Liver (tissue), 8 donors: ENCODE measurements at regions not wholly inside any gene's neighbourhood (a gene's known extent, or its start where the extent isn't known, plus 50 kb on each side); places are given as distances from the start of the nearest gene placed in this dataset.

Experiments used
- DNase-seq: peaks from one replicate; pipeline ENCODE4 v3.0.0-alpha.2; 2017; ENCODE audit warnings: low spot score
- H3K27ac ChIP-seq, 2 donors: one replicate each; pipeline ENCODE4 v1.7.0; 2013; ENCODE audit warnings: inconsistent platforms in 2 of 2, low read length in 2 of 2, control low read depth in 1 of 2, low read depth in 1 of 2, mild to moderate bottlenecking in 1 of 2
- H3K27me3 ChIP-seq, 4 donors: one replicate each; pipeline versions ENCODE4 v1.6.1 to v1.7.0; 2013; ENCODE audit warnings: low read length in 3 of 4, inconsistent platforms in 1 of 4, mild to moderate bottlenecking in 1 of 4, moderate library complexity in 1 of 4; ENCODE audit not compliant: control insufficient read depth in 4 of 4, insufficient read depth in 4 of 4
- H3K36me3 ChIP-seq, 4 donors: one replicate each; pipeline versions ENCODE4 v1.6.1 to v1.7.0; 2013; ENCODE audit warnings: low read length in 3 of 4, mild to moderate bottlenecking in 3 of 4, low read depth in 1 of 4, moderate library complexity in 1 of 4; ENCODE audit not compliant: control insufficient read depth in 4 of 4, insufficient read depth in 3 of 4
- H3K4me1 ChIP-seq, 4 donors: one replicate each; pipeline versions ENCODE4 v1.6.1 to v1.7.0; 2013; ENCODE audit warnings: low read length in 3 of 4, mild to moderate bottlenecking in 3 of 4, moderate library complexity in 1 of 4; ENCODE audit not compliant: control insufficient read depth in 4 of 4, insufficient read depth in 4 of 4
- H3K4me3 ChIP-seq, 3 donors: one replicate each; pipeline versions ENCODE4 v1.6.1 to v1.7.0; 2013; ENCODE audit warnings: low read length in 3 of 3, control low read depth in 1 of 3, low read depth in 1 of 3, mild to moderate bottlenecking in 1 of 3
- H3K9ac ChIP-seq, 2 donors: one replicate each; pipeline ENCODE4 v1.7.0; 2013; ENCODE audit warnings: low read length in 2 of 2, mild to moderate bottlenecking in 2 of 2, moderate library complexity in 2 of 2, control low read depth in 1 of 2, low read depth in 1 of 2
- H3K9me3 ChIP-seq, 4 donors: one replicate each; pipeline versions ENCODE4 v1.6.1 to v1.7.0; 2013; ENCODE audit warnings: low read length in 3 of 4; ENCODE audit not compliant: control insufficient read depth in 4 of 4
- EGR1 ChIP-seq, 2 donors: IDR thresholded peaks; 2 replicates each; pipeline ENCODE4 v1.6.1; 2016 to 2018; ENCODE audit warnings: antibody characterized with exemption in 2 of 2, low read depth in 2 of 2
- FOXA1 ChIP-seq: IDR thresholded peaks from 2 replicates; pipeline ENCODE4 v1.6.1; 2016; ENCODE audit warnings: antibody characterized with exemption
- FOXA2 ChIP-seq: IDR thresholded peaks from 2 replicates; pipeline ENCODE4 v1.6.1; 2016; ENCODE audit warnings: antibody characterized with exemption
- GABPA ChIP-seq, 2 donors: IDR thresholded peaks in 1 of 2; conservative IDR thresholded peaks in 1 of 2; 2 replicates each; pipeline ENCODE4 v1.6.1; 2016; ENCODE audit warnings: antibody characterized with exemption in 2 of 2, mild to moderate bottlenecking in 1 of 2, moderate library complexity in 1 of 2
- HNF4A ChIP-seq, 2 donors: conservative IDR thresholded peaks; 2 replicates each; pipeline ENCODE4 v1.6.1; 2016; ENCODE audit warnings: antibody characterized with exemption in 2 of 2, mild to moderate bottlenecking in 2 of 2
- HNF4G ChIP-seq: IDR thresholded peaks from 2 replicates; pipeline ENCODE4 v1.6.1; 2016; ENCODE audit warnings: antibody characterized with exemption
- JUND ChIP-seq, 2 donors: IDR thresholded peaks; 2 replicates each; pipeline ENCODE4 v1.6.1; 2016; ENCODE audit warnings: antibody characterized with exemption in 2 of 2
- NR2F2 ChIP-seq: IDR thresholded peaks from 2 replicates; pipeline ENCODE4 v1.6.1; 2016; ENCODE audit warnings: antibody characterized with exemption
- RAD21 ChIP-seq, 2 donors: IDR thresholded peaks; 2 replicates each; pipeline ENCODE4 v1.6.1; 2016; ENCODE audit warnings: antibody characterized with exemption in 2 of 2, mild to moderate bottlenecking in 2 of 2
- RXRA ChIP-seq, 2 donors: IDR thresholded peaks; 2 replicates each; pipeline ENCODE4 v1.6.1; 2017 to 2018; ENCODE audit warnings: antibody characterized with exemption in 2 of 2, mild to moderate bottlenecking in 1 of 2
- SP1 ChIP-seq: IDR thresholded peaks from 2 replicates; pipeline ENCODE4 v1.6.1; 2018; ENCODE audit warnings: antibody characterized with exemption, mild to moderate bottlenecking
- TAF1 ChIP-seq: conservative IDR thresholded peaks from 2 replicates; pipeline ENCODE4 v1.6.1; 2016; ENCODE audit warnings: antibody characterized with exemption, mild to moderate bottlenecking
- YY1 ChIP-seq: IDR thresholded peaks from 2 replicates; pipeline ENCODE4 v1.6.1; 2016; ENCODE audit warnings: antibody characterized with exemption, mild to moderate bottlenecking
- WGBS: extraction: QIAGEN DNeasy Blood & Tissue Kit; methylation state at CpG from one replicate; pipeline ENCODE4 v1.1.7; 2013; 5-methylcytosine and 5-hydroxymethylcytosine counted together
- TF ChIP-seq, protein P1 (sequence below): IDR thresholded peaks from 2 replicates; pipeline ENCODE4 v1.6.1; 2016; ENCODE audit warnings: antibody characterized with exemption, mild to moderate bottlenecking
- TF ChIP-seq, protein P2 (sequence below): fragments of 150-350 bp; IDR thresholded peaks from 2 replicates; pipeline ENCODE4 v1.5.1; 2017; ENCODE audit warnings: improper control_type of control experiment, low read depth, low read length; ENCODE audit not compliant: missing input control
- TF ChIP-seq, protein P3 (sequence below): IDR thresholded peaks from 2 replicates; pipeline ENCODE4 v1.6.1; 2016; ENCODE audit warnings: antibody characterized with exemption
- TF ChIP-seq, protein P4 (sequence below): IDR thresholded peaks from 2 replicates; pipeline ENCODE4 v1.6.1; 2016; ENCODE audit warnings: antibody characterized with exemption
- donor health status: healthy.
- donor health status: healthy.
- donor health status: healthy.
- donor health status: healthy.
- donor health status: healthy.

DNA sequence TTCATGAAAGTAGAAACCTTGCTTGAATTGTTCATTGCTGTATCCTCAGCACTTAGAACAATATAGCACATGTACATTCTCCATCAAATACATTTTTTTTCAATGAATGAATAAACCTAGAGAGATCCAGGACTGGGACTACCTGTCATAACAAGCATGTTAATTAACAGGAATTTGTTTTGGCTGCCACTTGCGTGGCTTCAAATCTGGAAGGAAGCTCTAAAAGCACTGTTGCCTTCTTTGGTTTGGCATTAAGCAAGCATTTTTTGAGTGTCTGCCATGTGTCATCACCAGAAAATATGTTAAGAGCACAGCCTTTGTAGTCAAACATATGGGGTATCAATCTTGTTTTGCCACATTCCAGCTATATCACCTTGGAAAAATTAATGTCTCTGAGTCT, 131.9 kb upstream of the BACH2 start (continued):
- TF ChIP-seq, protein P1, sequence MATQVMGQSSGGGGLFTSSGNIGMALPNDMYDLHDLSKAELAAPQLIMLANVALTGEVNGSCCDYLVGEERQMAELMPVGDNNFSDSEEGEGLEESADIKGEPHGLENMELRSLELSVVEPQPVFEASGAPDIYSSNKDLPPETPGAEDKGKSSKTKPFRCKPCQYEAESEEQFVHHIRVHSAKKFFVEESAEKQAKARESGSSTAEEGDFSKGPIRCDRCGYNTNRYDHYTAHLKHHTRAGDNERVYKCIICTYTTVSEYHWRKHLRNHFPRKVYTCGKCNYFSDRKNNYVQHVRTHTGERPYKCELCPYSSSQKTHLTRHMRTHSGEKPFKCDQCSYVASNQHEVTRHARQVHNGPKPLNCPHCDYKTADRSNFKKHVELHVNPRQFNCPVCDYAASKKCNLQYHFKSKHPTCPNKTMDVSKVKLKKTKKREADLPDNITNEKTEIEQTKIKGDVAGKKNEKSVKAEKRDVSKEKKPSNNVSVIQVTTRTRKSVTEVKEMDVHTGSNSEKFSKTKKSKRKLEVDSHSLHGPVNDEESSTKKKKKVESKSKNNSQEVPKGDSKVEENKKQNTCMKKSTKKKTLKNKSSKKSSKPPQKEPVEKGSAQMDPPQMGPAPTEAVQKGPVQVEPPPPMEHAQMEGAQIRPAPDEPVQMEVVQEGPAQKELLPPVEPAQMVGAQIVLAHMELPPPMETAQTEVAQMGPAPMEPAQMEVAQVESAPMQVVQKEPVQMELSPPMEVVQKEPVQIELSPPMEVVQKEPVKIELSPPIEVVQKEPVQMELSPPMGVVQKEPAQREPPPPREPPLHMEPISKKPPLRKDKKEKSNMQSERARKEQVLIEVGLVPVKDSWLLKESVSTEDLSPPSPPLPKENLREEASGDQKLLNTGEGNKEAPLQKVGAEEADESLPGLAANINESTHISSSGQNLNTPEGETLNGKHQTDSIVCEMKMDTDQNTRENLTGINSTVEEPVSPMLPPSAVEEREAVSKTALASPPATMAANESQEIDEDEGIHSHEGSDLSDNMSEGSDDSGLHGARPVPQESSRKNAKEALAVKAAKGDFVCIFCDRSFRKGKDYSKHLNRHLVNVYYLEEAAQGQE: no peak
- TF ChIP-seq HNF4A (conservative IDR thresholded peaks at IDR 0.05) (no peak), YY1 (no peak), SP1 (no peak), NR2F2 (no peak), FOXA2 (no peak)

DNA sequence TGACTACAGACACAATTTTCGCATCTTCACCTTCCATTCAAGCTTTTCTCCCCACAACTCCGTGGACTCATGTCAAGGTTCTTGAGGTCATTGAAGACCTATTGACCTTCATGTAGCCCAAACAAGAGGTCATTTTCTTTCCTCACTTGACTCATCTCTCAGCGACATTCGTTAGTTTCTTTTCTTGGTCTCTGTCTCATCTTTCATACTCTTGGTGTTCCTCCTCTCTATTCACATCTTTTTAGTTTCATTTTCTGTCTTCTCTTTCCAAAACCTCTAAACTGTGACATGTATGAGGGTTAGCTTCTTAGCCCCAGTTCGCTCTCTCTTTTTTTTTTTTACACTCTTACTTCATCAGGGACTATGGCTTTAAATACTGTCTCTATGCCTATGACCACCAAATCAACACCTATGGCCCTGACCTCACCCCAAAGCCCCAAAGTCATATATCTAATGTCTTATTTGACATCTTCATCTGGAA, 128.6 kb upstream of the BACH2 start:
- Histone ChIP-seq H3K27ac (no peak overlapping the region), H3K4me1 (no peaks in the 10 kb centered on the region), H3K9me3 (peaks cover 0 to 12% (median 8%) of the 10 kb centered on the region in 4 donors), H3K4me3 (no peak overlapping the region), H3K36me3 (no peaks in the 10 kb centered on the region), H3K9ac (no peak overlapping the region), H3K27me3 (no peaks in the 10 kb centered on the region)
- DNase-seq: no peak
- TF ChIP-seq RAD21 (IDR thresholded peaks at IDR 0.05): no peak
- TF ChIP-seq RXRA (IDR thresholded peaks at IDR 0.05): no peak
- TF ChIP-seq JUND (IDR thresholded peaks at IDR 0.05): no peak
- no peak for TF ChIP-seq SP1
- no peak for TF ChIP-seq EGR1 (IDR thresholded peaks at IDR 0.05; ENCODE audit: low read depth in 2 of 2)
- TF ChIP-seq NR2F2: no peak
- TF ChIP-seq, protein P2, sequence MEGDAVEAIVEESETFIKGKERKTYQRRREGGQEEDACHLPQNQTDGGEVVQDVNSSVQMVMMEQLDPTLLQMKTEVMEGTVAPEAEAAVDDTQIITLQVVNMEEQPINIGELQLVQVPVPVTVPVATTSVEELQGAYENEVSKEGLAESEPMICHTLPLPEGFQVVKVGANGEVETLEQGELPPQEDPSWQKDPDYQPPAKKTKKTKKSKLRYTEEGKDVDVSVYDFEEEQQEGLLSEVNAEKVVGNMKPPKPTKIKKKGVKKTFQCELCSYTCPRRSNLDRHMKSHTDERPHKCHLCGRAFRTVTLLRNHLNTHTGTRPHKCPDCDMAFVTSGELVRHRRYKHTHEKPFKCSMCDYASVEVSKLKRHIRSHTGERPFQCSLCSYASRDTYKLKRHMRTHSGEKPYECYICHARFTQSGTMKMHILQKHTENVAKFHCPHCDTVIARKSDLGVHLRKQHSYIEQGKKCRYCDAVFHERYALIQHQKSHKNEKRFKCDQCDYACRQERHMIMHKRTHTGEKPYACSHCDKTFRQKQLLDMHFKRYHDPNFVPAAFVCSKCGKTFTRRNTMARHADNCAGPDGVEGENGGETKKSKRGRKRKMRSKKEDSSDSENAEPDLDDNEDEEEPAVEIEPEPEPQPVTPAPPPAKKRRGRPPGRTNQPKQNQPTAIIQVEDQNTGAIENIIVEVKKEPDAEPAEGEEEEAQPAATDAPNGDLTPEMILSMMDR: no peak
- no peak for TF ChIP-seq TAF1
- TF ChIP-seq HNF4G: no peak
- TF ChIP-seq, protein P3, sequence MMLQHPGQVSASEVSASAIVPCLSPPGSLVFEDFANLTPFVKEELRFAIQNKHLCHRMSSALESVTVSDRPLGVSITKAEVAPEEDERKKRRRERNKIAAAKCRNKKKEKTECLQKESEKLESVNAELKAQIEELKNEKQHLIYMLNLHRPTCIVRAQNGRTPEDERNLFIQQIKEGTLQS: no peak
- no peak for TF ChIP-seq GABPA (IDR thresholded peaks at IDR 0.05 in 1 of 2, conservative IDR thresholded peaks at IDR 0.05 in 1 of 2)
- no peak for TF ChIP-seq YY1
- TF ChIP-seq FOXA1: no peak
- 70% methylated on average over 5 of the region's 5 CpGs for WGBS

DNA sequence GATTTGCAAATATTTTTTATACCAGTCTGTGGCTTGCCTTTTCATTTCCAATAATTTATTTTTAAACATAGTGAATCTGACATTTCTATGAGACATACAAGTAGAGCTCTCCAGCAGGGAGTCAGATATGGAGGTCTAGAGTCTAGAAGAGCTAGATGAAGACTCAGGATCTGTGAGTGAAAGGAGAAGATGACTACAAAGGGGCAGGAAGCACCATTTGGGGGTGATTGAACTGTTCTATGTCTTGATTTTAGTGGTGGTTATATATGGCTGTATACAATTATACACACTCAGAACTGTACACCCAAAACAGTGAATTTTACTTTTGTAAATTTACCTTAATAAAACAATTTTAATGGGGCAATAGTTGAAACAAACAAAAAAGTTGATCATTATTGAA, 127.9 kb upstream of the BACH2 start:
- Histone ChIP-seq H3K9me3 (peaks cover 0 to 6% (median 5%) of the 10 kb centered on the region in 4 donors), H3K9ac (no peak overlapping the region), H3K4me1 (no peaks in the 10 kb centered on the region), H3K4me3 (no peak overlapping the region), H3K27ac (no peak overlapping the region), H3K36me3 (no peaks in the 10 kb centered on the region), H3K27me3 (no peaks in the 10 kb centered on the region)
- TF ChIP-seq, protein P4, sequence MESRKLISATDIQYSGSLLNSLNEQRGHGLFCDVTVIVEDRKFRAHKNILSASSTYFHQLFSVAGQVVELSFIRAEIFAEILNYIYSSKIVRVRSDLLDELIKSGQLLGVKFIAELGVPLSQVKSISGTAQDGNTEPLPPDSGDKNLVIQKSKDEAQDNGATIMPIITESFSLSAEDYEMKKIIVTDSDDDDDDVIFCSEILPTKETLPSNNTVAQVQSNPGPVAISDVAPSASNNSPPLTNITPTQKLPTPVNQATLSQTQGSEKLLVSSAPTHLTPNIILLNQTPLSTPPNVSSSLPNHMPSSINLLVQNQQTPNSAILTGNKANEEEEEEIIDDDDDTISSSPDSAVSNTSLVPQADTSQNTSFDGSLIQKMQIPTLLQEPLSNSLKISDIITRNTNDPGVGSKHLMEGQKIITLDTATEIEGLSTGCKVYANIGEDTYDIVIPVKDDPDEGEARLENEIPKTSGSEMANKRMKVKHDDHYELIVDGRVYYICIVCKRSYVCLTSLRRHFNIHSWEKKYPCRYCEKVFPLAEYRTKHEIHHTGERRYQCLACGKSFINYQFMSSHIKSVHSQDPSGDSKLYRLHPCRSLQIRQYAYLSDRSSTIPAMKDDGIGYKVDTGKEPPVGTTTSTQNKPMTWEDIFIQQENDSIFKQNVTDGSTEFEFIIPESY: no peak
- TF ChIP-seq RXRA (IDR thresholded peaks at IDR 0.05) (no peak), HNF4A (conservative IDR thresholded peaks at IDR 0.05) (no peak), GABPA (IDR thresholded peaks at IDR 0.05 in 1 of 2, conservative IDR thresholded peaks at IDR 0.05 in 1 of 2) (no peak)
- TF ChIP-seq, protein P2: no peak
- TF ChIP-seq, protein P3: no peak
- no peak for DNase-seq
